NCI-H2171 (cell line): ENCODE measurements at regions not wholly inside any gene's neighbourhood (a gene's known extent, or its start where the extent isn't known, plus 50 kb on each side); places are given as distances from the start of the nearest gene placed in this dataset.
"Not testable (repeated sequence)": the region's sequence is repeated elsewhere in the genome, so short reads cannot be mapped to it uniquely, and the experiment has no call there.

Experiments
- DNase-seq: peaks from one replicate; lab custom pipeline; 2025; lab: John Stamatoyannopoulos, UW

- no peak for DNase-seq
Measured at GRCh38 chr3:147237991-147238390, 168.4 kb downstream of the ZIC4 start.

- not testable (repeated sequence) for DNase-seq
Measured at GRCh38 chr3:147231980-147232379, 174.4 kb downstream of the ZIC4 start.

DNA sequence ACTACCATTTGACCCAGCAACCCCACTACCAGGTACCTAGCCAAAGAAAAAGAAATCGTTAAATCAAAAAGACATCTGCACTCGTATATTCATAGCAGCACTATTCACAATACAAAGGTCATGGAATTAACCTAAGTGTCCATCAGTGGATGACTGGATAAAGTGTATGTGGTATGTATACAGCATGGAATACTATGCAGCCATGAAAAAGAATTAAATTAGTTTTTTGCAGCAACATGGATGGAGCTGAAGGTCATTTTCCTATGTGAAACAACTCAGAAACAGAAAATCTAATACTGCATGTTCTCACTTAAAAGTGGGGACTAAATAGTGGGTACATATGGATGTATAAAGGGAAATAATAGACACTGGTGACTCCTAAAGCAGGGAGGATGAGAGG, 175.2 kb downstream of the ZIC4 start:
- no peak for DNase-seq

GRCh38 chr3:147222291-147222690, 184.1 kb downstream of the ZIC4 start:
- no peak for DNase-seq

- DNase-seq, result no peak
Measured at GRCh38 chr3:147218965-147219364, 187.4 kb downstream of the ZIC4 start.

DNA sequence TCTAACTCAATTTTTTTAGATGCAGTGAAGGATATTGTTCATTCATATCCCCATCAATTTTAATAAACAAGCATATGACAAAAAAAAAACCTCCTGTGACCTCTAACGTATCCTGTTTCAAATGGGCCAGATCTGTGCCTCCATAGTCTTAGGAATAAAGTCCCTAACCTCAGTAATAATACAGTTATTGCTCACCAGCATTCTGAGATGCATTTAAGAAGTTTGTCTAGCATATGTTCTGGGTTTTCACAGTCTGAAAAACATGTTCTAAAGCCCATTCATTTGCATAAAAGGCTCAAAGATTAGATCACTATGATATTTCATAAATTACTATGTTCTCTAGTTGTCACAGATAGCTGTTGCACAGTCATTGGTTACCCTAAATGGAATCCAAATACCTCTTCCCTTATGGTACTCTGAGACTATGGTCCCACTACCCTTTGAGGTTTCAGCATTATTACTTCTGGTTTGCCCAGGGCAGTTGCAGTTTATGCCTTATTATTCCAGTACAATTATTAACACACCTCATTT, 190.1 kb downstream of the ZIC4 start:
- DNase-seq, result no peak

DNA sequence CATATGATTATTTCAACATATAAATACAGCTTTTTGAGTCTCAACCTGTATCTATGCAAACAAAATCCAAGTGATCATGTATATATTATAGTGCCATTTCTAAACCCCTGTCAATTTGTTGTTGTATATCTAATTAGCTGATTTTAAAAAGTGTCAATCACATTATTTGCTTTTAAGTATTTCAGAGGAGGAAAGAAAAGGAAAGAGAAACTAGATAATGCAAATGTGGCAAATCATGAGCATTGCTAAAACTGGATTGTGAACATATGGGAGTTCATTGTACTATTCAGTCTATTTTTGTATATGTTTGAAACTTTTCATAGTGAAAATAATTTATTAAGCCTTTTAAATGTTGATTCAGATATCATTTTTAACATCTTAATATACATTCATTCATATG, 190.7 kb downstream of the ZIC4 start:
- no peak for DNase-seq

- no peak for DNase-seq
Measured at GRCh38 chr3:147213633-147214032, 192.7 kb downstream of the ZIC4 start.

GRCh38 chr3:147210676-147211075, 195.7 kb downstream of the ZIC4 start:
- no peak for DNase-seq

DNA sequence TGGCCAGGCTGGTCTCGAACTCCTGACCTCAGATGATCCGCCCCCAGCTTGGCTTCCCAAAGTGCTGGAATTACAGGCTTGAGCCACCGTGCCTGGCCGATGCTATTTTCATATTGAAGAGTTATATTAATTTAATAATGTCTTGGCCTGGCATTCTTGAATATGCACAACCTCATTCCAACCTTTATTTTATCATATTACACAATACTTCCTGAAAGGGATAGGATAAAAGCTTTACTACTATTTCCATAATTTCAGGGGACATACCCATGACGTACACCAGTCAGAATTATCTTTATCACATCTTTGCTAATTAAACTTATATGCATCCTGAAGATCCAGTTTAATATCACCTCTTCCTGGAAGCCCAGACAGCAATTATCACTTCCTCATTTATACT, 205.3 kb downstream of the ZIC4 start:
- no peak for DNase-seq

GRCh38 chr3:147200545-147200944, 205.8 kb downstream of the ZIC4 start:
- no peak for DNase-seq

DNA sequence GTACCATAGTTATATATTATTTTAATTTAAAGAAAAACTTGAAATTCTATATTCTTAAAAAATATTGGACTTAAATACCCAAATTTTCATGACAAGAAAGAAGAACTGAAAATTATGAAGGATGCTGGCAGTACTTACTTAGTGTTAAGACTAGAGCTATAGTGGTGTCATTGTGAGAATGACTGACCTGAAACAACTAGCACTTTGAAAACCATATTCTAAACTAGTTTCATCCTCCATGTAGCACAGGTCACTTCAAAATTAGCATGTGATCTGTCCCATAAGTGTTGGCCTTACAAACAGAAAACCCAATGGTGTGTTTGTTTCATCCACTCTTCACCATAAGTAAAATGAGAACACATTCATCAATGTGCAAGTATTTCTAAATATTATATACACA, 208.6 kb downstream of the ZIC4 start:
- DNase-seq, result no peak

GRCh38 chr3:147195887-147196286, 210.5 kb downstream of the ZIC4 start:
- DNase-seq, result no peak

- peak; percentile 21 for DNase-seq
Measured at GRCh38 chr3:147191795-147192385, 214.5 kb downstream of the ZIC4 start.

DNA sequence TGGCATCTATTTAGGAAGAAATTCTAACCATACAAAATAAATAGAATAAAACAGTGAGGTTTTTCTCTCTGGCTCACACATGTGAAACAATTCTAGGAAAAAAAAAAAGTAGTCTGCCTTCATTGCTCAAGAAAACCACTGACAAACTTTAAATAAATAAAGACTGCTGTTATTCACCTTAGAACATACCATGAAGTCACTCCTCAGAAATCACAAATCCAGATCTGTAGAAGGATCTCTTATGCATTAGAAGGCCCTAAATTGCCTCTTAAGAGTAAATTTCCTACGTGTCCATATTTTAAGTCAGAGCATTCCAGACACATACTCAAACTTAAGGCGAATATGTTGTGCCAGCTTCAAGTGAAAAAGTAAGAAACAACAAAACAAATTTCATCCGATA, 217.3 kb downstream of the ZIC4 start:
- no peak for DNase-seq

DNA sequence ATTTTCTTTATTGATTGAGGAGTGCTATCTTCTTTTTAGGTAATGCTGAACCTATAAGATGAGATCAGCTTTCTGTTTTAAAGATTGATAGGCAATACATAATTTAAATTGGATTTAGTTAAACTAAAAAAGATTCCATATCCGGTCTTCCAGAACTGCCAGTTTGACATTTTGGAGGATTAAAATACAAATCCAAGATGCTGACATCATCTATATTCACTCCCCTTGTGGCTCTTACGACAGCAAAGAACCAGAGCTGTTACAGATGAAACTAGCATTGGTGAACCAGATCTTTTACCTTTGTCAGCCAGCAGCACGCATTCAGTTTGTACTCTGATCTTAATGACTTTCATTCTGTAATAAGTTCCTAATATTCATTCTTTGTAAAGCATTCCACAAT, 218.7 kb downstream of the ZIC4 start:
- no peak for DNase-seq

DNA sequence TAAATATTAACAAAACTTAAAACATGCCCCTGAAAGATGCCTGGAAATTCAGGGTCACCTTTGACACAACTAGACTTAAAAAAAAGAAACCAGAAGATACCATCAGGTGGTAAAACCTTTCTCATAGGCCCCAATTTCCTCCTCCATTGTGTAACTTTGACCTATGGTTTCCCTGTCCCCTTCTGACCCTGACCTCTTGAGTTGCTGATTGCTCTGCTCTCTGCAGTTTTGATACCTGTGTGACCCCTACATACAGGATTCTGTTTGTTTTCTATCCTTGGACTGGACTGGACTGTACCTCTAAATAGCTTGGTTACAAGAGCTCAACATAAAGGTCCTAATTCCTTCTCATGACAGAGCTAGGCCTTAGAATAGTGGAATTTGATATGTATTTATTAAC, 220.6 kb downstream of the ZIC4 start:
- DNase-seq, result no peak

- no peak for DNase-seq
Measured at GRCh38 chr3:147184794-147185193, 221.5 kb downstream of the ZIC4 start.

DNA sequence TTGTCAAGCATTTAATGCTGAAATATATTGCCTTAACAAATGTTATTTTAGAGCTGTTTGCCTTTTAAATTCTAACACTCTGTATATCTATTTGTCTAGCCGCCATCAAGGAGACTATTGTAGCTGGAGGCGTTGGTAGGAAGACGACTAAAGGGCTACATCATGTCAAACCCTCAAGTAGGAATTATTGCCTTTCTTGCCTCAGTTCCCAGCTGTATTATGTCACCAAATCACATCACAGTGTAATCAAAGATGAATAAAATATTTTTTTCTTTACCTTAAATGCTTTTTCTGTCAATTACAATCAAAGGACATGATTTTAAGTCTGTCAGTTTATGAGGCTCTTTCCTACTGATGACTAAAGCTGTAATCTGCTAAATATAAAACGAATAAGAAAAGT, 233.1 kb downstream of the ZIC4 start:
- no peak for DNase-seq

GRCh38 chr3:147162743-147163142, 243.6 kb downstream of the ZIC4 start:
- DNase-seq, result no peak

DNA sequence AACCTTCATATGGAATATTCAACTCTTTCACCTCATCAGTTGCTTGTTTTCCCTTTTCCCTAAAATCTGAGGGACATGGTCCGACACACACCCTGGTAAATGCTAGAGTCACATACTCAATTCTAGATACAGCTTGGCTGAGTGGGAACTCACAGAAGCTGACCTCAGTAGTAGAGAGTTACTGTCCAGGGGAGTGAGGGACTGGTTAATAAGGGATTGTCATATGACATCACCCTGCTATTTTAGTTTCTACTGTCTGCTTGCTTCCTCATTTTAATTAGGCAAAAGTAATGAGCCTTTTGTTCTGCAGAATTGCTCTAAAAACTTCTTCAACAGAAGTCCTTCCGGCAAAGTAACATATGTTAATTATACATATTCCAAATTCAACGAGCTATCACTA, 244.5 kb downstream of the ZIC4 start:
- no peak for DNase-seq

GRCh38 chr3:147160984-147161383, 245.4 kb downstream of the ZIC4 start:
- no peak for DNase-seq

- peak; percentile 39 for DNase-seq
Measured at GRCh38 chr3:147159141-147159540, 247.2 kb downstream of the ZIC4 start.

DNA sequence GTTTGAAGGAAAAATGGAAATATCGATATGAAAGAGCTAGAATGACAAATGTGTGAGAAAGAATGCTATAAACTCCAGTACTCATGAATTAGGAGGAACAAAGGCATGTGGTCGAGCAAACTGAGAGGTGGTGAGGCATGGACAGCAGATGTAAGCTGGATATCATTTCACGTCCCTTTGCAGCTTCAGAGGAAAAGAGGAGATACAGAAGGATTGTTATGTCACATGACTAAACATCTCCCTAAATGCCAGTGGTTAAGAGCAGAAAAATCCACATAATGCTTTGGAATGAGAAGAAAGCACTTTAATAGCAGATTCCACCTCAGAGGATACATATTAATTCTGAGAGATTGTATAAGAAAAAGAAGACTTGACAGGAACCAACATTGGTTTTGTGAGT, 248.7 kb downstream of the ZIC4 start:
- no peak for DNase-seq

DNA sequence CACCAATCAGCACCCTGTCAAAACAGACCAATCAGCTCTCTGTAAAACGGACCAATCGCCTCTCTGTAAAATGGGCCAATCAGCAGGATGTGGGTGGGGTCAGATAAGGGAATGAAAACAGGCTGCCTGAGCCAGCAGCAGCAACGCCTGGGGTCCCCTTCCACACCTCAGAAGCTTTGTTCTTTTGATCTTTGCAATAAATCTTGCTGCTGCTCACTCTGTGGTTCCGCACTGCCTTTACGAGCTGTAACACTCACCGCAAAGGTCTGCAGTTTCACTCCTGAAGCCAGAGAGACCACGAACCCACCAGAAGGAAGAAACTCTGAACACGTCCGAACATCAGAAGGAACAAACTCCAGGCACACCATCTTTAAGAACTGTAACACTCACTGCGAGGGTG, 251.4 kb downstream of the ZIC4 start:
- not testable (repeated sequence) for DNase-seq
